GM21576 (cell line): ENCODE measurements at regions not wholly inside any gene's neighbourhood (a gene's known extent, or its start where the extent isn't known, plus 50 kb on each side); places are given as distances from the start of the nearest gene placed in this dataset.

ENCODE experiments used
- ATAC-seq: cut with Tn5 transposase; IDR thresholded peaks from one replicate; pipeline ENCODE4 v1.9.1; 2021; ENCODE audit warnings: mild to moderate bottlenecking, moderate library complexity; ENCODE audit not compliant: unreplicated experiment

DNA sequence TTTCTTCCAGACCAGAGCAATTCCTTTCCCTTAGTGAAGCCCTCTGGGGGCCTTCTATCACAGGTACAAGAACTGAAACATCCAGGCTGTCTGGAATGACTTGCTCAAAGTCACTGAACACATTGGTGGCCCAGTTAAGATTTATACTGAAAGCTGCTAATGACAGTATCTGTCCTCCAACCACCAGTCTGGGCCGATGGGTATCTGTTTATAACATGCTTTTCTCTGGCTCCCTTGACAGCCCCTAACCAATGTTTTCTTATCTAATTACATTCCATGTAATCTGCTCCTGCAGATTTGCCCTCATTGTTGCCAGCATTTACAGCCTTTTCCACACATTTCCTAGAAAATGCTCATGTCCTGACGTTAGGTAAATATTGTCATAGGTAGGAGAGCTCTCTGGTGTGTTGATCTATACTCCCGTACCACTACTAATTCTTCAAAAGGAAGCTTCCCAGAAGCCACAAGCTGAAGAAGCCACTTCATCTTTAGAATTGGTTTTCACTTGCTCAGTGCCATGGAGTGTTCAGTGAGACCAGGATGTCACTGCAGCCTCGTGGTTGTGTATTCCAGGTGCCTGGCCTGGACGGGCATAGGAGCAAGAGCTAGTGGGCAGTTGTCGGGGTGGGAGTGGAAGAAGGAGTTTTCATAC, 163.9 kb downstream of the TSEN15 start:
- no peak for ATAC-seq

DNA sequence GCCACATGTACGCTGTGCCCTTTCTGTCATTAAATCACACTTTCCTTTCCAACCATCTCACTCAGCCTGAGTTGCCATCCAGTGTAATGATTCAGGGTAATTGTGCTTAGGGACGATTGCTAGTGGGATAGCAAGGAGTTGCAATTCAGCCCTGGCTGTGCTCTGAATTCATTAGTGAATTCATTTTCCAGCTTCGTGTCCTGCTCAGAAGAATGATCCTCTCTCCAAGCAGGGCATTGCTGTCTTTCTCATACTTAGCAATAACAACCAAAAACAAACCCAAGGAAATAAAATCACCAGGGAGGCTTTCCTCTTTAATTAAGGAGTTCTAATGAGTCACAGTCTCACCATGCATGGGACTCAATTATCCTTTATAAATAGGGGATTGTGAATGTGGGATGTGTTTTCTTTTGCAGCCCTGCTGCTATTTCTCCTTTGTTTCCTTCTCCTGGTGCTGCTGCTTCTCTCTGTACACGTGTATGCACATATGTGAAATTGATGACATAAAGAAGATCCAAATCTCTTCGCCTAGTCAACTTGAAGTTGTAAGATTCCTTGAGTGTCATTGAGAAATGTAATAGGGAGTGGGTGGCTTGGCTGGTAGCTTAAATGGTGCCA, 167.0 kb downstream of the TSEN15 start:
- ATAC-seq, result no peak

DNA sequence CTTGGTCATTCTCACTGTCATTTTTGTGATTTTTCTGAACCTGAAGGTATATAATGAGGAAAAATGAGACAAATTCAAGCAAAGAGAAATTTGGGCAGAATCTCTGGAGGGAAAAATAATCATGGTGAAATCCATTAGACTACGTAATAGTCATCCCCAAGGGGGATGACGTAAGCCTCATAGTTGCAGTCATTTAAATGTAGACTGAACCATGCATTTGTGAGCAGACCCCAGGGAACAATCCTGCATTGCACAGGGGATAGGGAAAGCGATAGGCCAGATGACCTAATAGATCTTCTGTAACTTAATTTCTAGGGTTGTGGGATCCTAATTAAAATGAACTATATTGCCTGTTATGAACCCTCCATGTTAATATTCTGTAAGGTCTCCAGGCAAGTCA, 167.4 kb upstream of the C1orf21 start:
- ATAC-seq, result no peak

DNA sequence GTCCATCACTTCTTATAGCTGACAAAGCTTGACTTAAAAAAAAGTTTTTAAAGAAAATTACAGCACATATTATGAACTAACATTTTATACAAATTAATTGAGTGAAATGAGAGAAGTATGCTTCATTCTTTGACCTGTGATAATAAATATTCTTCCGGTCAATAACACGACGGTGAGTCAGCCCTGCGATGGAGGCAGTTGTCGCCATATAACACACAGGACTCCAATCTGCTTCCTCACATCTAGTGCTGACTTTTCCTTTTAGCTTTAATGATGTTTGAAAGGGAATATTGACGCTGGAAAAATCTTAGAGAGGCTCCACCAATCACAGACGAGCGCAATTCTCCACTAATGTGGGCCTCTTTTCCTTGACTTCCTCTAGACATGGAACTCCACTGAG, 166.9 kb upstream of the C1orf21 start:
- ATAC-seq, result no peak

DNA sequence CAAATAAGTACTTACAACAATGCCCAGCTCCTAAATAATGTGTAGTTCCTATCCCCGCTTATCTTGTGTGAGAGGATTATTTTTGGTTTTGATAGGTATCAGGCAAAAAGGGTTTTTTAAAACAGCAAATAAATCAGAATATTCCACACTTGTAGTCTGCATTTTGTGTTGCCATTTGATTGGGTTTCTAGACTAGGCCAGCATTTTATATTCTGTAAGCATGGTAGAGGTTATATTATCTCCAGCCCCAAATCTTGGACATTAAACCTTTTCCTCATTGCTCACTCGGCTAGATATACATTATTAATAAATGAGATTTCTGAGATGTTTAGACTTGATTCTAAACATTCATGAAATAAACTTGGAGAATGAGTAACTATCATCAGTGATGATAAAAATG, 165.7 kb upstream of the C1orf21 start:
- ATAC-seq, result no peak

DNA sequence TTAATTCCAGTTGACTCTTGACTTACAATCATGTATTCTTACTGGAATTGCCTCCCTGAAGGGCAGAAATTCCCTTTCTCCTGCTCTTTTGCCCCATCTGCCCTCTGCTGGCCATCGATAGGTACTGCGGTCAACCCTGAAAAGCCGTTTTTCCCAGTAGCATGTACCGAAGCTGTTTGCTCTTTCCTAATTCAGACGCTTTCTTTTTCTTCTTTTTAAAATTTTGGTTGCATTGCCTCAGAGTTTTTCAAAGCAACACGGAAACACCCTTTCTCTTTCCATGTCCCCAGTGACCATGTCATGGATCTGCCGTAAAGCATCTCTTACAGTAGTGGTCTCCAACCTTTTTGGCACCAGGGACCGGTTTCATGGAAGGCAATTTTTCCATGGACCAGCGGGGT, 164.2 kb upstream of the C1orf21 start:
- ATAC-seq, result no peak

DNA sequence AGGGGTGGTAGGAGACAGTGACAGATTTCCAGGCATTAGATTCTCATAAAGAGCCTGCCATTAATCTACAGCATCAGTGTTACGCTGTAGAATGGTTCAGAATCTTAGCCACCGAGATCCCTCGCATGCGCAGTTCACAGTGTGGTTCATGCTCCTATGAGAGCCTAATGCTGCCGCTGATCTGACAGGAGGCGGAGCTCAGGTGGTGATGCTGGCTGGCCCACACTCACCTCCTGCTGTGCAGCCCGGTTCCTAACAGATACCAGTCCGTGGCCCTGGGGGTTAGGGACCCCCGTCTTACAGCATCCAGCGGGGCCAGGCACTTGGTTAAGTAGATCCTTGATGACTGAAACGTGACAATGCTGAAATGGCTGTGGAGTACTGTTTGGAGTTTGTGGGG, 163.6 kb upstream of the C1orf21 start:
- no peak for ATAC-seq

DNA sequence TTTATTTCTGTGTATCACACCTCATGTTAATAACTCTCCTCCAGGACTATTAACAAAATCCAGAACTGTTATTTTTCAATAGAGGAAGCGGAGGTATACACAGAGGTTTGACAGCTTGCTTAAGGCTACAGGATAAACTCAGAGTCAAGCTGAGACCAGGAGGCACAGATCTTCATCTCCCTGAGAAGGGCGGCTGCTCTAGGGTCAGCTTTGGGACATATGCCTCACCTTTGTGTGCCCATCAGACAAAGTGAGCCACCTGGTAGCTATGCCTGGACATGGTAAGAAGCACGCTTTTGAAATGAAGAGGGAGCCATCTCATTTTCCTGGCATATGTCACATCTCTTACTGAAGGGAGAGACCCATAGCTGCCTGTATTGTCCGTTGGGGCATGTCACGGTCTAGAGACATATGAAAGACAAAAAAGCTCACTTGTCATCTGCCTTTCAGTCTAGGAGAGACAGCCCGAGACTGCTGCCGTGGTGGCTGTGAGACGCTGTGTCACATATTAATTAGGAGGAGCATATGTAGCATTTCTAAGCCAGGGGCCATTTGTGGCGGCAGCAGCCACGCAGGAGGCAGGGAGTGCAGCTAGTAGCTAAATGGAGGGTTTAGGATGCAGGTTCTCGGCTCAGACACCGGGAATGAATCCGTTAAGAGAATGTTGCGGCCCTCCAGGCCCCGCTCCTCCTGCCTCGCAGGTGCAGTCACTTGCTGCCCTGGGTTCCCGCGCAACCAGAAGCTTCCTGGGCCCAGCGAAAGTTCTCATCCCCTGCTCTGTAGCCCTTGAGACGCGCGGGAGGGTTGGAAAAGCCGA, 161.3 kb upstream of the C1orf21 start:
- no peak for ATAC-seq

DNA sequence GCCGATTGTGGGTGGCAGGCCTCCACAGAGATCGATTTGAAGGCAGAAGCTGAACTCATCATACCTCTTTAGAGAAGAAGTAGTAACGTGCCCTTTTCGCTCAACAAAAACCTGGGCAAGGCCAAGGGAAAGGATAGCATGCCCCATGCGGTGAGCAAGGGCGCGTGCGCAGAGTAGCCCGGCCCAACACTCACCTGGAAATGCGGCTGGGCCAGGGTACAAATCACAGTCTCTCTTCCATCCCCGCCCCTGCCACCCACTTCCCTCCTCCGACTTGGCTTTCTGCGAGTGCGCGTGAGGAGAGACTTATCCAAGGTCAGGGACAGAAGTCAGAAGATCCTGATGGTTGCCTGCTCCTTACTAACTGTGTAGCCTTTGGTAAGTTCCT, 160.7 kb upstream of the C1orf21 start:
- no peak for ATAC-seq

DNA sequence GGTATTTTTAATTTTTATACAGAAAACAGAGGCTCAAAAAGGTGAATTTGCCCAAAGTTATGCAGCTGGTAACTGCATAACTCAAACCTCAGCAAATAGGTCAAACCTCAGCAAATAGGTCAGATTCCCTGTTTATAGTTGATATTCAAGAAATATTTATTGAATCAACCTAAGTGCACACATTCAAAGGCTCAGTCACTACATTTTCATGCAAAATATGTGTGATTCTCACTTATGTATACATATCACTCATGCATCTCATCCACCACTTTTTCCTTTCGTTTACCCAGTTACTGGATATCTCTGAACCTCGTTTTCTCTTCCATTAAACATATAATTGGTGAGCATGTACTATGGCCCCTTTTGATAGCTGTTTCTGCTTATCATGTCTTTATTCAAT, 158.3 kb upstream of the C1orf21 start:
- no peak for ATAC-seq

DNA sequence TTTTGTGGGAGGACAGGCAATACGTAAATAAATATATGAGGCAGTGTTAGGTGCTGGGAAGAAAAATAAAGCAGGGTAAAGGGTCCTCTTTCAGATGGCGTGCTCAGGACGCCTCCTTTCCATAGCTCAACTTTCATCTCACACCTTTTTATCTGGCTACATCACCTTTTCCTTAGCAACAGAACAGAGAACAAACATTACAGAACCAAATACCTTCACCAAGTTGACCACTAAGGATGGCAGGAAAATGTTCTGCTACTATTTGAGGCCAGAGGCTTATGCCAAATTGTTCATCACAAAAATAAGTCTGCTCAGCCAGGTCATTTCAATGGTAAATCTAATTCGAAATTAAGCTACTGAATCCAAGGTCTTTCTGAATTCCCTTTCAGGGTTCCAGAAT, 149.2 kb upstream of the C1orf21 start:
- no peak for ATAC-seq

DNA sequence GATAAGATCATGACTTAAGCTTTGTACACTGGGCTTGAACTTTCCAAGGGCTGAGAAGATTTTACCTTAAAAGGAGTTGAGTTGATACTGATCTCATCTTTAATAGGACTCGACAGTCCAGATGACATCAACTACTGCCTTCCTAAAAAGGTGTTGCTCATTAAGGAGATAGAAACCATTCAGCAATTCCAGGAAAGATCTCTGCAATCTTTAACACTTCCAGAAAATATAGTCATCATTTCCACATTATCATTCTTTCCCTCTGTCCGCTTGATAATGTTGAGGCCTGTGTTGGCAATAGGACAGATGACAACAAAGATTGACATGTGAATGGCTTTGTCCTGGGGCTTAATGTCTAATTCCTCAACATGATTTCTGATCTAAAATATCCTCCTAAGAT, 145.4 kb upstream of the C1orf21 start:
- no peak for ATAC-seq

DNA sequence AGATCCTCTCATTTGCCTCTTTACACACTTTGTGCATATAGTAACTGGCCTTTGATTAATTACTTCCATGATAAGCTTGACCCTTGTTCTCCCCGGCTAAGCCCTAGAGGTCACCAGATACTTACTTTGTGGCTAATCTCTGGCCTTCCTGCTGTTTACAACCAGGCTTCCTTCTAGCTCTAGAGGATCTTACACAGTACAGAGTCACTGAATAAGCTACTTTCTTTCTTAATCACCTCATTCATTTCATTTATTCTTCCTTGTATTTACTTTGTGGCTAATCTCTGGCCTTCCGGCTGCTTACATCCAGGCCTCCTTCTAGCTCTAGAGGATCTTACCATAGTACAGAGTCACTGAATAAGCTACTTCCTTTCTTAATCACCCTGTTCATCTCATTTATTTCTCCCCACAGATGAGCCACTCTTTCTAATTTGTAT, 144.3 kb upstream of the C1orf21 start:
- ATAC-seq, result no peak

DNA sequence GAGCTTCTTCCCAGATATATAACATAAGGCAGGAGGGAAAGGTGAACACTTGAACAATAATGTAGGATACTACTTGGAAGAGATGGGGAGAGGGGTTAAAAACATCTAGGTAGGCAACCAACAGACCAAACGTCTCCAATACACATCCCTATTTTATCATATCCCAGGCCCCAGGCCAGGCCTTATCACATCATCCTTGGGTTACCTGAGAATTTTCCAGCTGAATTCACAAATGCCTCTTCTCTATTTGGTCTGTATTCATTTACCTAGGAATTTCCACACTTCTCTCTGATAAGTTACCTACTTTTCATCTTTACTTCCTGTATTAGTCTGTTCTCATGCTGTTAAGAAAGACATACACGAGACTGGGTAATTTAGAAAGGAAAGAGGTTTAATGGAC, 141.9 kb upstream of the C1orf21 start:
- no peak for ATAC-seq

DNA sequence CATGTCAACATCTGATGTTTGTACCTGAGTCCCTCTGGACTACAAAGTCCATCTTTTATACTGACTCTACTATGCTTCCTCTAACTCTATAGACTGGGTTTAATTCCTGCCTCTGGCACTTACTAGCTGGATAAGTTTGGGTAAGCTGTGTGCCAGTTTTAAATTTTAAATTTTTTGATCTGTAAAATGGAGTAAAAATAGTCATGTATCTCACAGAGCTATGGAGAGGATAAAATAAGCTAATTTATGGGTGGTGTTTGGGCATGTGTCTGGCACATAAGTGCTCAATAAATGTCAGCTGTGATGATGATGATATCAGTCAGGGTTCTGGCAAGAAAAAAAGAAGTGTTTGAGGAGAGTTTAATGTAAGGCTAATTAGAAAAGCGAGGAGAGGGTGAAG, 139.2 kb upstream of the C1orf21 start:
- ATAC-seq, result no peak

DNA sequence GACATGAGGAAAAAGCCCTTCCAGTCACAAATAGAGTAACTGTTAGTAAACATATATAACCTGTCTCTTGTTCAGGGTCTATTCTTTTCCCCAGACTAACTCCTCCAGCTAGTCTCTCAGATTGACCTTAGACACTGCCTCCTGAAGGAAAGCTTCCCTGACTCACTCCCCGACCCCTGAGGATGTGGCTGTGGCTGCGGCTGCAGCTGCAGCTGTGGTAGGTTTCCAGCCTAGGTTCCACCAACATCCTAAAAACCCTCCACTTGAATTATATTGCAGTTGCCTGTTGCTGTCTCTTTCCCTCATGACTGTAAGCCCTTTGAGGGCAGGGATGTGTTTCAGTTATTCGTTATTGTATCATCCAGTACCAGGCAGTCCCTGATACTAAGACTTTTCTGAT, 132.9 kb upstream of the C1orf21 start:
- ATAC-seq, result no peak

DNA sequence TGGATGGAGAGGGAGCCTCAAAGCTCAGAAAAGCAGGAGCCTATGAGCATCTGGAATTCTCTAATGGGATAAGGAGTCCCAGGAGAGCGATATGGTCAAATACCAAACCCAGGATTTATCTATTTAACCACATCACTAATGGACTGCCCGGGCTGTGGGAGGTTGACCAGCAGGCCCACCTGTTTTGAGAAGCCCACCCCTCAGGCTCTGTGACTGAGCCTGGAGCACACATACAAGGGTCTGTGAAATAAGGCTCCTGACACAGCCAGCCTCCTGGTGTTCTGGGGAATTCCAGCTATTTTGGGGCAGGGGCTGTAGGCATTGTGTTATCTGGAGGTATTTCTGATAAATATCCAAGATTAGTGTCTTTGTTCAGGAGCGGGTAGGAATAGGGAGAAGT, 132.0 kb upstream of the C1orf21 start:
- no peak for ATAC-seq

DNA sequence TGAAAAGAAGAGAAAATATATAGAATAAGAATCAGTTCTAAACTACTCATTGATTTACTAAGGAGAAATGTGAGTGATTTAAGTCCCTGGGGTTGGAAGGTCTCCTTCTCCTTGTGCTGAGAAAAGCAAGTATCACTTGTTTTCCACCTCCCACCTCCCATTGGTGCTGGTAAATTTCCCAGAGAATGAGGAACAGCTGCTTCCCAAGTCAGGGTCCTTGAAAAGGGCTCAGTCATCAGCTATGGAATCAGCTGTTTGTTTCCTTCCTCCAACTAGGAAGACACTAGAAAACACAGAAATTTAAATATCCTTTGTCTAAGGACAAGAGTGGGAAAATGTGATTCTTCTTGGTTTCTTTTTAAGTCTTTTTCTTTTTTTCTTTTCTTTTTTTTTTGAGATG, 131.3 kb upstream of the C1orf21 start:
- ATAC-seq, result no peak

DNA sequence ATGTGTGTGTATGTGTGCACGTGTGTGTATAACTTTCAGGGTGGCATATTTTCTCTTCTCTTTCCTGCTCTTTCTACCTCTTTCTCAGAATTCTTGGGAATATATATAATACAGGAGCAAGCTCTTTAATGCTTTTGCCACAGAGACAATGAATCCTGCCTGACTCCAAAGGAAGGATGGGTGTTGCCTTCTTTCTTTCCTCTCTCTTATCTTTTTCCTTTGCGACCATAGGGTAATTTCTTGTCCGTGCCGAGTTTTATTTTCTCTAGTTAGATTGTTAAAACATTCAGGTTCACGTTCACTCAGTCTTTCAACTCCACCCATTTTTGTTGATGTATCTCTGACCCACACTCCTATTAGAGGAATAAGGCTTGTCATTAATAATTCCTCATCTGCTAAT, 129.0 kb upstream of the C1orf21 start:
- no peak for ATAC-seq

DNA sequence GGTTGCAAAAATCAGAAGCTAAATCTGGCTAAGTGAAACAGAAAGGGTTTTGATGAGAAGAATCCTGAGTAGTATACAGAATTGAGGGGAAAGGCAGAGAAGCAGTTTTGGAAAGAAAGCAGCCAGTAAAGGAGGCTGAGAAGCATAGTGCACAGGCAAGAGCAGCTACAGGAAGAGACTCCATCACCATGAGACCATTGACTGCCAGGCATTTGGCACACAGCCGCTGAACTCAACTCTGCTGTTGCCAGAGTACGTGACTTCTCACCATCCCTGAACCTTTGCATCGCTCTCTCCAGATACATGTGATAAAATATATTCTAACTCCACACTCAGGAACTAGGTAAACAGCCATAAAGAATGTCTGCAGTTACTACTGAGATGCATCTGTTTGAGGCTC, 128.3 kb upstream of the C1orf21 start:
- ATAC-seq, result no peak

DNA sequence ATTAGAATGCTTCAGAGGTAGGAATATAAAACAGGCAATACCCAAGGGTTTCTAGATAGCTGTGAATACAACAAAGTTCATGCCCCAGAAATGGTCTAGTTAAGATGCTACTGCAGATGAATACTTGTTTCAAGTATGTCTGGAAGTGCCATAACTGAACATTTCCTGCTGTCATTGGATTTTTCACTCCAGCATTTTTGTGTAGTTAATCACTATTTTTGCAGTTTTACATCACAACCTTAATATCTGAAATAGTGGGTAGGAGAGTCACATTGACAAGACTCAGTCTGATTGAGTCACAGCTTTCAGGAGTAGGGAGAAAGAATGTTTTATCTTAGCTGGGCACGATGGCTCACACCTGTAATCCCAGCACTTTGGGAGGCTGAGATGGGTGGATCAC, 126.4 kb upstream of the C1orf21 start:
- no peak for ATAC-seq

DNA sequence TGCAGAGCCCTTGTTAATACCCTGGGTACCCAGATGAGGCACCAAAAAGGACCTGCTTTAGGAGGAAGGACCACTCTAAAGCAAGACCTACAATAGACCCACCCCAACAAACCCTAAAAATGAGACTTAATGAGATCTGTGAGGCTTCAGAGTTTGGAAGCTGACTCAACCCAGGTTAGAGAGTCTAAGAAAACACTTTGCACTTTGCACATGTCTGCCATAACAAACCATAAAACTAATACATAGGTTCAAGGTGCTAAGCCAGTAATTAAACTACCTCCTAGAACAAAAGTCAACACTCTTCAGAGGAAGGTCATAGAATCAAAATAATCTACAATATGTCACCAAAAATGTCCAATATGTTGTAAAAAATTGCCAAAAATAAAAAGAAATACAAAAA, 124.7 kb upstream of the C1orf21 start:
- no peak for ATAC-seq
